GM18517 (cell line): ENCODE measurements at regions not wholly inside any gene's neighbourhood (a gene's known extent, or its start where the extent isn't known, plus 50 kb on each side); places are given as distances from the start of the nearest gene placed in this dataset.
"Not testable (repeated sequence)": the region's sequence is repeated elsewhere in the genome, so short reads cannot be mapped to it uniquely, and the experiment has no call there.

Experiments
- ATAC-seq: cut with Tn5 transposase; IDR thresholded peaks from one replicate; pipeline ENCODE4 v1.9.1; 2021; ENCODE audit warnings: mild to moderate bottlenecking, moderate library complexity; ENCODE audit not compliant: unreplicated experiment

DNA sequence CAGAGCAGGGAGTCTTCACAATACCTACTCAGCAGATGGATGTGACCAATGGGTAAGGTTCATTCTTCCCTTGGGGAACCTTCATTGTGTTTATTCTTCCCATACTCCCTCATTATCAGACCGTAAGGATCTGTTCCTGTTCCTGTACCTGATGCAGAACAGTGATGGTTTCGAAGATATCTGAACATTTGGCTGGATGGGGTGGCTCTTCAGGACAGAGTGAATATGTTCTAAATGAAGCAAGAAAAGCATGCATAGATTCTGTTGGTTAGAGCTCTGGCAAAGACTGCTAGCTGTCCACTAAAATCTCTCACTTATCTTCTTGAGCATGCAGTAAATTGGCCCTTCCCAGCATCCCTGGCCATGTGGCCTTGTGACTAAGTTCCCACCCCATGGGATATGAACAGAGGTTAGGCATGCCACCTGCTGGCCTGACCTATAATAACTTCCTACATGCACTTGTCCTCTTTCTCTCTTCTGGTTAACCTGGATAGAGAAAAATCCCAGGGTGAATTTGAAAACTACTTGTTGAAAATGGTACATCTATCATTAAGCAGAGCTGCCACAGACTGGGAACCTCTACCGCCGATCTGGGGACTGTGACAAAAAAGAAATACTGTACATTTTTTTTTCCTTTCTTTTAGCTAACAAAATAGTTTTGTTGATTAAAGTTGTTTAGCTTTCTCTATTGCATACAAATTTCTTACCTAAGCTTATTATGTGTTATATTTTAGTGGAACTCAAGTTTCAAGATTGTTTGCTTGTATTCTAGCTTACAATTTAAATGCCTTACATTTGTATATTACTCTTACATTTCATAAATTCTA lies 60.0 kb upstream of the BANK1 start:
- ATAC-seq, result peak; percentile 88

DNA sequence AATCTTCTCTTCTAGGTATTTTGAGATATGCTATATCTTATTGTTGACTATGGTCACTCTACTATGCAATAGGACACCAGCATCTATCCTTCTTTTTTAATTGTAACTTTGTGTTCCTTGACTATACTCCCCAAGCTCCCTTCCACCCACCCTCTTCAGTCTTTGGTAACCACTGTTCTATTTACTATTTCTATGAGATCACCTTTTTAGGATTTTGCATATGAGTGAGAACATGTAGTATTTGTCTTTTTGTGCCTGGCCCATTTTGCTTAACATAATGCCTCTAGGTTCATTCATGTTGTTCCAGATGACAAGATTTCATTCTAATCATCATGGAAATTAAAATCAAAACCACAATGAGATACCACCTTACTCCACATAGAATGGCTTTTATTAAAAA lies 63.3 kb upstream of the BANK1 start:
- ATAC-seq, result no peak

DNA sequence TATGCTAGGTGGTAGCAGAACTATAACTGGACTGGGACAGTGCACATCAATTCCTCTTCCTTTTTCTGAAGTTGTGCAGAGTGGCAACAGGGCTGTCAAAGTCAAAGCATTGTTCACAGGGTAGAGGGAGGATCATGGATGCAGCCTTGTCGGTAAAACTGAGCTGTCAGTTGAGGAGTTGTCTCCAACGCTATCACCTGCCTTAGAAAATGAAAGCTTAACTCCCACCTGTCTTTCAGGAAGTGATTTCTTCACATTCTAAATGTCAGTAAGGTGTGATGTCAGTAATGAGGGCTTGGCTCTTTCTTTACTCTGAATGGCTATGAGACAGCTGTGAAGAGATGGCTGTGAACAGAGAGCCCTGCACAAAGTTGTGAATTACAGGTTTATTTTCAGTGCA lies 66.4 kb upstream of the BANK1 start:
- no peak for ATAC-seq

DNA sequence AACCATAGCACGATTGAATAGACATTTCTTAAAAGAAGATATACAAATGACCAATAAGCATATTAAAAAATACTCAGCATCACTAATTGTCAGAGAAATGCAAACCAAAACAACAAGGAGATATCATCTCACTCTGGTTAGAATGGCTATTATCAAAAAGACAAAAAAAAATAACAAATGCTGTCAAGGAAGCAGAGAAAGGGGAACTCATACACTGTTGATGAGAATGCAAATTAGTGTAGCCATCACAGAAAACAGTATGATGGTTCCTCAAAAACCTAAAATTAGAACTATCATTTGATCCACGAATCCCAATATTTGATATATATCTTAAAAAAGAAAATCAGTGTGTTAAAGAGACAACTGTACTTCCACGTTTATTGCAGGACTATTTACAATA lies 71.7 kb upstream of the BANK1 start:
- ATAC-seq, result no peak

DNA sequence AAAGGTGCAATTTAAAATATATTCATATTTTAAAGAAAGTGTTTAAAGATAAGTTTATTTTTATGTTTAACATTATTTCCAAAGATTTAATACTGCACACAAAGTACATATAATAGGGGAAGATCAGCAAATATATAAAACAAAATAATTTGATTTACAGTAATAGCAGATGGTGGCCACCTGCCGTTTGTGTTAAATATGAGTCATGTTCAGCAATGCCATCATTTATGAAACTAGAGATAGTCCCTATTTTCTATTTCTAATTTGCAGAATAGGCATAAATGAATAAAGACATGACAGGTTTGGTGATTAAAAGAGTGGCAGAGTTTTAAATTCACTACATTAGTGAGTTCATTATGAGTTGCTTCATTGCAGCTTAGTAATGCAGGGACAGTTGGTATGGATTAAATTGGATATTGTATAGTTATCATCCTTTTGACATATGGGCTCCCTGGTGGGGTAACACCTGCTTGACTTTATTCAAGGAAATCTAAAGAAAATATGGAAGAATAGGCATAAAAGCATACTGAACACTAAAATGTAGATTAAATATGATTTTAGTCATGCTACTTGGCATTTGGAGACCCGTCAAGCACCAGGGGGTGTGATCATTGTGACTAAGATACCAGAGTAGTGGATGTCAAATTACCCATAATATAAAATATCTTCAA lies 78.8 kb upstream of the BANK1 start:
- no peak for ATAC-seq

DNA sequence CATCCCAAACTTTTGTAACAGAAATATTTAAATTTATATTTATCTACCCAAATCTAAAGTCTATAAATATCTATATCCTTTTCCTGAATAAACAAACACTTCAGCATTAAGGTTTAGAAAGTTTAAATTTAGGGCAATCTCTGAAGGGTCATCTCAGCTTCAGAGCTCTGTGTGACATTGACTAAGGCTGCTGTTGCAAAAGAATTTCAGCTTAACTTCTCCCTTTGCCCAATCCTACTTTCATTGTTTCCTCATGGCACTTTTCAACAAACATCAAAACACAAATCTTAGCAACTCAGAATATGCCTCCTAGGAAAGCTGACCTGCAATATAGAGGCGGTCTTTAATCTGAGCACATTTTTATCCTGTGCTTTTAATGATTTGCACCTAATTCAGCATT lies 79.7 kb upstream of the BANK1 start:
- no peak for ATAC-seq

DNA sequence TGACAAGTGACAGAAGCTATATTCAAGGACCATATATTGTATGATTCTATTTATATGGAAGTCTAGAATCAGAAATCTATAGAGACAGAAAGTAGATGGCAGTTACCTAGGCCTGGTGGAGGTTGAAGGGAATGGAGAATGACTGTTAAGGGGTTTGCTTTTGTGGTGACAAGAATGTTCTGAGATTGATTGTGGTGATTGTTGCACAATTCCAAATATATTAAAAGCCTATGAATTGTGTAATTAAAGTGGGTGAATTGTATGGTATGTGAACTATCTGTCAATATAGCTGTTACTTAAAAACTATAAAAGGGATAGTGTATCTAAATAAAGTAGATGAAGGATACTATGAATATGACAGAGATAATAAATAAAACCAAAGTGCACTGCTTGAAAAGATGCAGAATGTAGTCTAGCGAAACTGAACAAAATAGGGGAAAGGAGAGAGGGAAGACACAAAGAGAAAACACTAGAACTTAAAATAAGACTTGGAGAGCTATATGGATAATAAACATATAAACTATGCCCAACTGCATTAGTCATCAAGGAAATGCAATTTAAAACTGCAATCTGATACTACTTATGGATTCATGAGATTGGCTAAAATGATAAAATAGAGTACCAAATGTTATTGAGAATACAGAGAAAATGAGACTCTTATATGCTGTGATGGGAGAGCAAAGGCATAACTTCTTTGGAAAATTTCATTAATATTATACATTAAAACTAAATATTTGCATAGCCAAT lies 82.1 kb upstream of the BANK1 start:
- ATAC-seq, result no peak

DNA sequence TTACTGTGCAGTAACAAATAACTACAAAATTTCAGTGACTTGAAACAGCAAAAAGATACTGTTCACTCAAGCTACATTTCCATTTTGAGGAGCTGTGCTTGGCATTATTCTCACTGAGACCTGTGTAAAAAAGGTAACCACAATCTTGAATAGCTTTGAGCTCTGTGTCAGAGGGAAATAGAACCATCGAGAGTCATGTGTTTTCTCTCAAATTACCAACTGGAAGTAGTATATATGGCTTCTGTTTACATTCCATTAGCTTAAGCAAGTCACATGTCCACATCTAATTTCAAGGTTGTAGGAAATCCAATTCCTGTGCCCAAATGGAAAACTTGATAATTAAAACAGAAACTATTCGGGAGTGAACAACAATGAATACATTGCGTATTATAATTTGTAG lies 82.9 kb upstream of the BANK1 start:
- no peak for ATAC-seq

DNA sequence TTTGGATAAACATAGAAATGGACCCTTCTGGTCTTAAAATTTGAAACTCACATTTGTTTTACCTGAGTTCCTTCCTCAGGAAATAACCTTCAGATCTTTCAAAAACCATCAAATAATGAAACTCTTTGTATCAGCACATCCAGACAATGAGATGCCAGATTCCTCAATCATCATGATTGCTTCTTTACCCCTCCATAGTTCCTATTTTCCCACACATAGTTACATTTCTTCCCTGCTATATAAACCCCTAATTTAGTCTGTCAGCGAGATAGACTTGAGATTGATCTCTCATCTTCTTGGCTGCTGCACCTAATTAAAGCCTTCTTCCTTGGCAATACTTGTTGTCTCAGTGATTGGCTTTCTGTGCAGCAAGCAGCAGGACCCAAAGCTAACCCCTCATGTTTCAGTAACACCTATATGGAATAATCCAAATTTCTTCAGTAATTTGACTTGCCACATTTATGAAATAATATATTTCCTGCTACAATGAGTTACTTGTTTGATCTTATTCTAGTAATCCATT lies 83.9 kb upstream of the BANK1 start:
- ATAC-seq, result no peak

DNA sequence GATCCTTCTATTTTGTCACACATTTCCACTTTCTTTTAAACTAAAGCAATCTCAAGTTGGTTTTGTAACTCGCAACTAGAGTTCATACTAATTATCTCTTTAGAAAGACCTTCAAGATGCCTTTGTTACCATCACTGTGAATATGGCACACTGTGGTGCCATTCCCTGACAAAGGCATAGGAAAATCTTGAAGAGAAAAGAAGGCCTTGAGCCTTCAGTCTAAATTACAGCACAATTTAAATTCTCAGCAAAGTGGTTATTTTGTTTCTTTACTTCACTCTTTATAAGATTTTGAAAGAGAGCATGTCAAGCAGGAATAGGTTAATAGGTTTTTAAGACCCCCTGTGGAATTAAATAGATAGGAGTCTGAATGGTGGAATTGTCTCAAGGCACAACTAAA lies 89.0 kb upstream of the BANK1 start:
- no peak for ATAC-seq

DNA sequence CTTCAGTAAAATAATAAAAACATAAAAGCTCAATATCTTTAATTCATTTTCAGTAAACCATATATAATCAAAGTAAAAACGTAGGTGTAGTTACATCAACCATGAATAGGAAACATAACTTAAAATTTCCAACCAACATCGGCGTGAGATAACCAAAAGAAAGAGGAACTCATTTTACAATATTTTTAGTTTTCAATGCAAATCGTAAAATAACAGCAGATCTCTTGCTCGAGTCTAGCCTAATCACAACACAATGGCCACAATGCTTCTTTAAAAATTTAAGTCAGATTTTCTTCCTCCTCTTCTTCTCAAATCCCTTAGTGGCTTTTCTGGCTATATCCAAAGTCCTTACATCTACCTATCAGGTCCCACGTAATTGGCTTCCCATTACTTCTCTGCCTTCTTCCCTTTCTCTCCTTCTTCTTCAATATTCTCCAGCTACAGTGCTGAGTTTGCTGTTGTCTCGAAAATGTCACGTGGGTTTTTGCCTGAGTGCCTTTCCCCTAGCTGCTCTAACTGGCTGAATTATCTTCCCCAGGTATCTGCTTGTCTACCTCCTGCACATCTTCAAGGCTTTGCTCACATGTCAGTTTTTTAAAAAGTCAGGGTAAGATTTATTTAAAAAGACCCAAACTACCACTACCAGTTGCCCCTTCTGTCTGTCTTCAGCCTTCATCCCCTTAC lies 90.9 kb upstream of the BANK1 start:
- ATAC-seq, result no peak

DNA sequence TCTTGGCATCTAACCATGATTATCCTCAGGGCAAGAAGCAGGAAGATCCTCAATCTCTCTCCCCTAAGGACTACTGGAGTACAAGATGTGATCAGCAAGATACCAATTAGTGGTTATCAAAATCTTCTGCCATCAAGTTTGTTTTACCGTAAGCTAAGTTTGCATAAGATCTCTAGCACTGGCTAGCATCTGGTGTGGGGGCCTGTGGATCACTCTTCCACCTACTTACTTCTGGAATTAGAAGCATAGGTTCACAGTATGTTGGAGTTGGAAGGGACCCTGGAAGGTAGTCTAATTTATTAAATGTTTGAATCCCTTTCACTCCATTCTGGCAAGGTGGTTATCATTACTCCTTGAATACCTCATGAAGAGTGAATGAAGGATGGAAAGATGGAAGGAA lies 93.3 kb upstream of the BANK1 start:
- no peak for ATAC-seq

DNA sequence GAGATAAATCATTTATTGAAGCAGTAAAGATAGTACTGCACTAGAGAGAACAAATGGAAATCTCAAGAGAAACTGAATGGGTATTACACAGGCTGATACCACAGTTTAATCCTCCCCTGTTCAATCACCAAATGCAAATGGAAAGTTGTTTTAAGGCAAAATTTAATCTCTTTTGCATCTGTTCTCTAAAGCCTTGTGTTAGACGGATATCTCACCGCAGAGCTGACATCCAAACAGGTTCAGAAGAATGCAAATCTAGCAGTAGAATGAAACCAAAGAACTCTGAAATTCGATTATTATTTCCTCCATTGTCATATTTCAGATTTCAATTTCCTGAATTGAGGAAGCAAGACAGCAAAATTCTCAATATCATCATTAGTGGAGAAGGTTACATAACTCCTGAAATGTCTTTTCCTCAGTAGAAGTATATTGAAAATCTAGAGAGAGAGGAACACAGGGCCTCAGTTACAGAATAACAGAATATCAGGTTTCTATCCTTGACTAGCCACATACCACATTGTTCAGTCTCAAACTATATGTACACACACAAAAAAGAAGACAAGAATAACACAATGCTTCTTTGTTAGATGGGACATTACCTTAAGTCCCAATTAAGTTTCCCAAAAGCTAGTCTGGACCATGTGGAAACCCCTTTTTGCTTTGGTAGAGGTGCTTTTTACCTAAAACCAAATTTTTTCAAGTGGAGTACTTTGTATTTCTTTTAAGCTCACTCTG lies 94.1 kb upstream of the BANK1 start:
- no peak for ATAC-seq

DNA sequence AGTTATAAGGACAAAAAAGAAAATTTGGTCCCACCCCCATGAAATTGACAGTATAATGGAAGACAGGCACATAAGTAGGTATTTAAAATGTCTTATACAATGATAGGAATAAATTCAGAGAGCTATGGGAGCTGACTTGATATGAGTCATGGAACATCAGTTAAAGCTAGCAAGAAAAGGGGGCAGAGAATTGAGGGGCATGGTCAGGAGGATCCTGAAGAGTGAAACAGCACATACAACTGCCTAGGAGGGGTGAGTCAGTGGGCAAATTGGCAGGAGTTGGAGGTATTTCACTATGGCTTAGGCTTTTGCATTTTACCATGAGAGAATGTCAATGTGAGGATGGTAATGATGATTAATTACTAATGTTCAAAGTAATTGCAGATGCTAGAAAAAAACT lies 95.4 kb upstream of the BANK1 start:
- ATAC-seq, result no peak

DNA sequence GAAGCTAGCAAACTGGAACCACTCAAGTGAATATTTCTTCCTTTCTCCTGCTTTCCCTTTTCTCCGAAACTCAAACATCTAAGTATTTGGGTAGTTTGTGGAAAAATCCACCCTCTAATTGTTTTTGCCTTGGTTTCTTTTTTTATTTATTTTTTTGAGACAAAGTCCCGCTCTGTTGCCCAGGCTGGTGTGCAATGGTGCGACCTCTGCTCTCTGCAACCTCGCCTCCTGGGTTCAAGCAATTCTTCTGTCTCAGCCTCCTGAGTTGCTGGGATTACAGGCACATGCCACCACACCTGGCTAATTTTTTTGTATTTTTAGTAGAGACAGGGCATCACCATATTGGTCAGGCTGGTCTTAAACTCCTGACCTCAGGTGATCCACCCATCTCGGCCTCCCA lies 96.1 kb upstream of the BANK1 start:
- ATAC-seq, result not testable (repeated sequence)

DNA sequence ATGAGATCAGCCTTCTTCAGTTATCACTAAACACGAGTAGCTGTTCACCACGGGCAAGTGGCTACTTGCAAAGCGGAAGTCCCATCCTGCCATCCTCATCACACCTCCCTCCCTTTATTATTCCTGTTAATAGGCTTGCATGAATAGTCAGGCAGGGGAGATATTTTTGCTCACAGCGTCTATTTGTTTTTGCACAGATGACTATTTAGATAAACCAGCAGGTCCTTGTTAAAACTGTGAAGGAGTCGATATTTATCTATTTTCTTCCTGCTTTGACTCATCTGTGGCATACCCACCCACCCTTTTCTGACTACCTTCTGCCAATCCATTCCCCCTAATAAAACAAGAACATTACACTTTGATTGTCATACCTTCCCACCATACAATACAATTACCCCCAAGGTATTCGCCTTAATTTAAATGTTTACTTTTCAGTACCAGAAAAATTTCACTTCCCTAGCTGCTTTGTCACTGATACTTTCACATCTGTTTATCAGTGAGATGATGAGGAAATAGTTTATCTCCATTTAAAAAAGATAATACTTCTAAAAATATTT lies 96.6 kb upstream of the BANK1 start:
- peak; percentile 75 for ATAC-seq

DNA sequence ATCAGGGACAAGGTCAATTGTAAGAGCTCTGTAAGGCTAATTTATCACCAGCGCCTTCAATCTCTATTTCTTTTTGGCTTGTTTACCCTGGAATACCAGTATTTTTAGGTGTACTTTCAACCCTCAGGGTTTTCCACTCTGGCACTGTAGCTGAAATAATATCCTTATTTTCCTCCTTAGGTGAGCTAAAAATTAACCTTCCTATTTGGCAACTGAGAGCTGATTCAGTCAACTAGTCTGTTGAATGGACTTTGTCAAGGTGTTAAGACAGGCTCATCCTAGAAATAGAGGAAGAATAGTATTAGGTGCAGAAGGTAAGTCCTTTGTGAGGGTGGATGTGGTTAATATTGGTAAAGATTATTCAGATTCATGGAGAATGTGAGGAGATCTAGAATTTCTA lies 101.3 kb upstream of the BANK1 start:
- no peak for ATAC-seq

DNA sequence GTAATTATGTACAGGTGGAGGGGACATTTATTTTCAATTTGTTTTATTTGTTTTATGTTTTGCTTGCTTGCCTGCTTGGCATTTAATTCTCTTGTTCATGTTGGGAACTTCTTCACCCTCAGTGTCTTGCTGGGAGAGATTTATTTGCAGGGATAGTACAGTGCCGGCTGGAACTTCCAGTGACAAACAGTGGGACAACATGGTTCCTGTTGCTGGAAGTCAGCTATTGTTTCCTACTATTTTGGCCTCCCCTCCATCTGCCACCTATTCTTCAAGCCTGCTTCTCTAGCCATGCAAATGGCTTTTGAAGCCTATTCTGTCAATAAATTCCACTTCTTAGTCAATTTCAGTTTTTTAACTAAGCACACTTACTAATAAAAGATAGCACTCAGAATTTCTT lies 105.4 kb upstream of the BANK1 start:
- ATAC-seq, result no peak

DNA sequence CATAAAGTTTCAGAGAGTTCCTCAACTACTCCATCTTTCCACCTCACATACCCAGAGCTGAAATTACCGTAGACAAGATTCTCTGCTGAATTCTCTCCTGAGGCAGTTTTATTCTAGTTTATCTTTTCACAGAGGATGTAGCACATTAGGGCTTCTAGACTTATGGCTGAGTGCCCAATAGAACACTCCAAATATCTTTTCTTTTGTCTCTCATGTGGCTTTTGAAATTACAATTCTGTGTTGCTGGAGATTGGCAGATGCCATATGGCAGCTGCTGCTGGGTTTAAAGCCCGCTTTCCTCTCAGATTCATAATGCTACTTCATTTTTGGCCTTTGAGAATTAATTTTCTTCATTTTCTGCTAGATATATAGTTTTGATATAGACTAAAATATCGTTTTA lies 107.6 kb upstream of the BANK1 start:
- no peak for ATAC-seq

DNA sequence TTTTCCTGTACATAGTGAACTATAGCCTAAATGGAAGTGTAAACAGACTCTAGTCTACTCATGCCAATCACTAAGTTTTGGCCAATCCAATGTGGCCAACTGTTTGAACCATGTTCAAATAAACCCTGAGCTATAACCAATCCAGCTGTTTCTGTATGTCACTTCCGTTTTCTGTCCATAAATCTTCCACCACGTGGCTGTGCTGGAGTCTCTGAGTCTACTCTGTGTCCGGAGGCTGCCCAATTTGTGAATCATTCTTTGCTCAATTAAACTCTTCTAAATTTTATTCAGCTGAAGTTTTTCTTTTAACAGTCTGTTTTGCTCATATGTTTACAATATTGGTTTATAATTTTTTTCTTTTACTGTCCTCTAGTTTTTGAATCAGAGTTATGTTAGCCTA lies 112.3 kb upstream of the BANK1 start:
- ATAC-seq, result no peak
